ENCODE measurements at regions not wholly inside any gene's neighbourhood (a gene's known extent, or its start where the extent isn't known, plus 50 kb on each side); places are given as distances from the start of the nearest gene placed in this dataset.
A peak's percentile ranks its signal among the peaks of the same experiment; 100 is the strongest.

DNA sequence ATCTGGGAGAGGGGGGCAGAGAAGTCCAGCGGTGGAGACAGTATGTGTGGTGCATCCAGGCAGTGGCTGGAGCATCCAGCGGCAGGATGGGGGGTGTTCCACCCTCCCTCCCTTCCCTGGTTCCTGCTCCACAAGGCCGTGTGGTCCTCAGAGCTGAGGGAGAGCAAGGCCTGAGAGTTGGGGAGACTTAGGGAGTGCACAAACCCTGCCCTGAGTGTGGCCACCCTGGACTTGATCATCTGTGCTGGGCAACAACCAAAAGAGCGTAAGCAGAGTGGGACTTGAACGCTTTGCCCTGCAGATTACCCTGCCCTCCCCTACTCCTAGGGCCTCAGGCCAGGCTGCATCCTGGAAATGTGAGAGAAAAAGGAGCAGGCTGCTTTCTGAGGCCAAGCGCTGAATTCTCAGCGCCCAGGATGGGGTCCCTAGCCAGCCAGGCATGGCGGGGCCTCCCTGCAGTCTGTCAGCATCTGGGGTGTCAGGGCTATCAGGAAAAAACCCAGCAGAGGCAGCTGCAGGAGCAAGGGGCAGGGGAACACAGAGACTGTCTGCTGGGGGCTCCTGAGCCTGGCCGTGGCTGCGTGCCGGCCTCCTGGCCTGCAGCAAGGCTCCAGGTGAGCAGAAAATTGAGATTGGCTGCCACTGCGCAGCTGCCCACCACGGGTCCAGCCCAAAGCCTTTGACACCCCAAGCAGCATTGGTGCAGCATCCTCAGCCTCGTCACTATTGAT is 266.2 kb downstream of the NPHP4 start:
- TF ChIP-seq TCF12 (IDR thresholded peaks at IDR 0.05; ENCODE audit: low read depth) (no peak), FOXM1 (IDR thresholded peaks at IDR 0.05; ENCODE audit: borderline replicate concordance, low read depth) (no peak), TEAD4 (IDR thresholded peaks at IDR 0.05) (no peak), TAF1 (IDR thresholded peaks at IDR 0.05; ENCODE audit: low read depth) (no peak)

GRCh38 chr1:5725406-5725805 is 266.8 kb downstream of the NPHP4 start:
- TF ChIP-seq TEAD4 (IDR thresholded peaks at IDR 0.05) (no peak), EP300 (IDR thresholded peaks at IDR 0.05; ENCODE audit: borderline replicate concordance) (no peak)
- TF ChIP-seq, protein P1, sequence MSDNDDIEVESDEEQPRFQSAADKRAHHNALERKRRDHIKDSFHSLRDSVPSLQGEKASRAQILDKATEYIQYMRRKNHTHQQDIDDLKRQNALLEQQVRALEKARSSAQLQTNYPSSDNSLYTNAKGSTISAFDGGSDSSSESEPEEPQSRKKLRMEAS (IDR thresholded peaks at IDR 0.05), result no peak

DNA sequence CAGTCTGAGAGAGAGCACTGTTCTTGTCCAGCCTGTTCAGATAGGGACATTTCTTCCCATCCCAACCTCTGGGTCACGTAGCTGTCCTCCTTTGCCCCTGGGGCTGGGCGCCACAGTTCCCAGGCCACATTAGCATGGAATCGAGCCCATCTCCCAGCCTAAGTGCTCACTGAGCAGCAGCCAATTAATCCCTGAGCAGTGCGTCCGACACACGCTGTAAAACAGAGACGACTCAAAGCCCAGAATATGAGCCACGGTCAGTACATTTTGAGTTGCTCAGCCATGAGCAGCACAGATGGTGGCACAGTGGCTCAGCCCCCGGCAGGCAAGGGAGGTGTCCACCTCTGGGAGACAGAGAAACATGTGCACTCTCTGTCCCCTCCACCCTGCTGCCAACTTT is 267.4 kb downstream of the NPHP4 start:
- TF ChIP-seq NFIC (IDR thresholded peaks at IDR 0.05) (no peak), TAF1 (IDR thresholded peaks at IDR 0.05; ENCODE audit: low read depth) (no peak), EGR1 (IDR thresholded peaks at IDR 0.05) (no peak), CREB1 (IDR thresholded peaks at IDR 0.05; ENCODE audit: low read depth) (no peak), ZBTB7A (IDR thresholded peaks at IDR 0.05; ENCODE audit: low read depth) (no peak), YY1 (IDR thresholded peaks at IDR 0.05; ENCODE audit: low read depth) (no peak), RAD21 (IDR thresholded peaks at IDR 0.05; ENCODE audit: low read depth) (no peak), CEBPB (IDR thresholded peaks at IDR 0.05) (no peak), TCF12 (IDR thresholded peaks at IDR 0.05; ENCODE audit: low read depth) (no peak), FOXM1 (IDR thresholded peaks at IDR 0.05; ENCODE audit: borderline replicate concordance, low read depth) (no peak), TEAD4 (IDR thresholded peaks at IDR 0.05) (no peak), EP300 (IDR thresholded peaks at IDR 0.05; ENCODE audit: borderline replicate concordance) (no peak), REST (IDR thresholded peaks at IDR 0.05; ENCODE audit: low read depth) (no peak)
- TF ChIP-seq, protein P1 (IDR thresholded peaks at IDR 0.05), result no peak
- TF ChIP-seq, protein P2, sequence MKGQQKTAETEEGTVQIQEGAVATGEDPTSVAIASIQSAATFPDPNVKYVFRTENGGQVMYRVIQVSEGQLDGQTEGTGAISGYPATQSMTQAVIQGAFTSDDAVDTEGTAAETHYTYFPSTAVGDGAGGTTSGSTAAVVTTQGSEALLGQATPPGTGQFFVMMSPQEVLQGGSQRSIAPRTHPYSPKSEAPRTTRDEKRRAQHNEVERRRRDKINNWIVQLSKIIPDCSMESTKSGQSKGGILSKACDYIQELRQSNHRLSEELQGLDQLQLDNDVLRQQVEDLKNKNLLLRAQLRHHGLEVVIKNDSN (IDR thresholded peaks at IDR 0.05), result no peak

DNA sequence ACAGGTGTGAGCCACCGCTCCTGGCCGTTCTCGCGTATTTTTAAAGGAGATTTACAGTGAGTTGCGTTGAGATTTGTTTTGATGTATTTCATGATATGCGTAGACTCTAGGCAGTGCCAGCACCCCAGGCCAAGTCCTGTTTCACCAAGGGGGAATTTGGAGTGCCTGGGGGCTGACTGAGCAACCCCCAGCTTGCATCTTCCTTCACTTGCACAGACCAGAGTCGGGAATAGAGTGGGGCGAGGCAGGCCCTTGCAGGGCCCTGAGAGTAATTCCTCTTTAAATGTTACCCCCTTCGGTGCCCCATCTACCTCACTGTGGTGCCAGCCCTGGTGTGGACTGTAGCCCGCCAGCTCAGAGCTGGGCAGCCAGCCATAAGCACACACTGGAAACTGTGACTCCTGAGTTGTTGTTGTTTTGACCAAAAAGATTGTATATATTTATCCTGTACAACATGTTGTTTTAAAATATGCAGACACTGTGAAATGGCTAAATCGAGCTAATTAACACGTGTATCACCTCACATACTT is 269.5 kb downstream of the NPHP4 start:
- TF ChIP-seq EP300 (IDR thresholded peaks at IDR 0.05; ENCODE audit: borderline replicate concordance), result no peak
- no peak for TF ChIP-seq TAF1 (IDR thresholded peaks at IDR 0.05; ENCODE audit: low read depth)
- TF ChIP-seq, protein P2 (IDR thresholded peaks at IDR 0.05), result no peak
- TF ChIP-seq CREB1 (IDR thresholded peaks at IDR 0.05; ENCODE audit: low read depth), result no peak
- no peak for TF ChIP-seq TCF12 (IDR thresholded peaks at IDR 0.05; ENCODE audit: low read depth)
- no peak for TF ChIP-seq TEAD4 (IDR thresholded peaks at IDR 0.05)

- TF ChIP-seq, protein P2 (IDR thresholded peaks at IDR 0.05), result peak; percentile 73
- TF ChIP-seq REST (IDR thresholded peaks at IDR 0.05; ENCODE audit: low read depth) (no peak), CEBPB (IDR thresholded peaks at IDR 0.05) (no peak)
Observed at GRCh38 chr1:5721634-5722215, 270.5 kb downstream of the NPHP4 start.

DNA sequence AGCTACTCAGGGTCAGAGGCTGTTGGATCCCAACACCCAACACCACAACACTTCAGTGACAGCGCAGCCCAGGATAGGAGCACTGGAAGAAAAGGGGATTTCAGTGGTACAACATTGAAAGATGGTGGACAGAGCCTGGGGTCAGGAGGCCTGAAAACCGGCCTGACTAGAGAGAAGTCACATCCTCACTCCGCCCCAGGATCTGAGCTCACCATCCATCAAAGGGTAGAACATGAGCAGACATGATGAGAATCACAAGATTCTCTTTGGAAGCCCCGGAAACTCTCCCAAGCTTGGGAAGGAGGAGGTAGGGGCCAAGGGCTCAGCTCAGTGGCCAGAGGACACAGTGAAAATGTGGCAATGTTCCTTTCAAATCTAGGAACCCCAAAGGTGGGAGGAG is 271.3 kb downstream of the NPHP4 start:
- TF ChIP-seq, protein P2 (IDR thresholded peaks at IDR 0.05), result no peak
- TF ChIP-seq EP300 (IDR thresholded peaks at IDR 0.05; ENCODE audit: borderline replicate concordance), result no peak
- no peak for TF ChIP-seq CREB1 (IDR thresholded peaks at IDR 0.05; ENCODE audit: low read depth)
- TF ChIP-seq, protein P1 (IDR thresholded peaks at IDR 0.05), result no peak
- no peak for TF ChIP-seq CEBPB (IDR thresholded peaks at IDR 0.05)
- no peak for TF ChIP-seq NFIC (IDR thresholded peaks at IDR 0.05)
- no peak for TF ChIP-seq REST (IDR thresholded peaks at IDR 0.05; ENCODE audit: low read depth)

All from Ishikawa (cell line).